HEK293 (cell line): ENCODE measurements at regions not wholly inside any gene's neighbourhood (a gene's known extent, or its start where the extent isn't known, plus 50 kb on each side); places are given as distances from the start of the nearest gene placed in this dataset.

Experiments used
- YY1 ChIP-seq: fragments of 450-650 bp; formaldehyde crosslinking; IDR thresholded peaks from 2 replicates; pipeline ENCODE4 v1.5.1; 2018; ENCODE audit warnings: missing biosample characterization, missing genetic modification characterization
- ZBTB17 ChIP-seq: fragments of 450-650 bp; formaldehyde crosslinking; IDR thresholded peaks from 2 replicates; pipeline ENCODE4 v1.5.1; 2016; ENCODE audit warnings: missing biosample characterization, missing genetic modification characterization
- ZBTB21 ChIP-seq: fragments of 450-650 bp; formaldehyde crosslinking; IDR thresholded peaks from 2 replicates; pipeline ENCODE4 v1.5.1; 2017; ENCODE audit warnings: missing biosample characterization, missing genetic modification characterization
- ZFP37 ChIP-seq: fragments of 450-650 bp; formaldehyde crosslinking; IDR thresholded peaks from 2 replicates; pipeline ENCODE4 v1.5.1; 2016; ENCODE audit warnings: missing biosample characterization, missing genetic modification characterization
- ZNF292 ChIP-seq: fragments of 450-650 bp; formaldehyde crosslinking; IDR thresholded peaks from 2 replicates; pipeline ENCODE4 v1.5.1; 2016; ENCODE audit warnings: low read depth, missing biosample characterization, missing genetic modification characterization, borderline replicate concordance
- ZNF830 ChIP-seq: fragments of 450-650 bp; IDR thresholded peaks from 2 replicates; pipeline ENCODE4 v1.5.0; 2018; ENCODE audit warnings: missing biosample characterization, missing genetic modification characterization, low read depth, mild to moderate bottlenecking, moderate library complexity
- TF ChIP-seq, protein P1 (sequence below): fragments of 450-650 bp; formaldehyde crosslinking; IDR thresholded peaks from 2 replicates; pipeline ENCODE4 v1.5.1; 2016; ENCODE audit warnings: missing biosample characterization, missing genetic modification characterization
- TF ChIP-seq, protein P2 (sequence below): fragments of 450-650 bp; formaldehyde crosslinking; IDR thresholded peaks from 2 replicates; pipeline ENCODE4 v1.5.1; 2017; ENCODE audit warnings: missing biosample characterization, missing genetic modification characterization
- TF ChIP-seq, protein P3 (sequence below): IDR thresholded peaks from 2 replicates; pipeline ENCODE4 v1.6.1; 2011; ENCODE audit warnings: mild to moderate bottlenecking, low read depth, low read length, borderline replicate concordance

DNA sequence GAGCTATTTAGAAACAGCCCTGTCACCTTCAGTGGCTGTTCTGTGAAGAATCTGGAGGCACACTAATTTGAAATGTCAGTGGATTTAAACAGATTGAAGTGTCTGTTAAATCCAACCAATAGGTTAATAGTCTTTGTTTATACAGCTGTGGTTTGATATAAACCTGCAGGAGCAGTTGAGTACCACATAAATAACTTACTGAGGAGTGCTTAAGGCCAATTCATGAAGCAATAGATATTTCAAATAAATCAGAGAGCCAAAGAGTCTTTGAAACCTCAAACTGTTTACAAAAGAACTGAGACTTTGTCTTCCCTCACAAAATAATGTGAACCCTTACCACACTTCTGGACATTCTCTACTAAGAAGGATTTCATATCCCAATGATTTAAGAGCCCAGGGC lies 111.9 kb downstream of the FEM1C start:
- TF ChIP-seq, protein P1, sequence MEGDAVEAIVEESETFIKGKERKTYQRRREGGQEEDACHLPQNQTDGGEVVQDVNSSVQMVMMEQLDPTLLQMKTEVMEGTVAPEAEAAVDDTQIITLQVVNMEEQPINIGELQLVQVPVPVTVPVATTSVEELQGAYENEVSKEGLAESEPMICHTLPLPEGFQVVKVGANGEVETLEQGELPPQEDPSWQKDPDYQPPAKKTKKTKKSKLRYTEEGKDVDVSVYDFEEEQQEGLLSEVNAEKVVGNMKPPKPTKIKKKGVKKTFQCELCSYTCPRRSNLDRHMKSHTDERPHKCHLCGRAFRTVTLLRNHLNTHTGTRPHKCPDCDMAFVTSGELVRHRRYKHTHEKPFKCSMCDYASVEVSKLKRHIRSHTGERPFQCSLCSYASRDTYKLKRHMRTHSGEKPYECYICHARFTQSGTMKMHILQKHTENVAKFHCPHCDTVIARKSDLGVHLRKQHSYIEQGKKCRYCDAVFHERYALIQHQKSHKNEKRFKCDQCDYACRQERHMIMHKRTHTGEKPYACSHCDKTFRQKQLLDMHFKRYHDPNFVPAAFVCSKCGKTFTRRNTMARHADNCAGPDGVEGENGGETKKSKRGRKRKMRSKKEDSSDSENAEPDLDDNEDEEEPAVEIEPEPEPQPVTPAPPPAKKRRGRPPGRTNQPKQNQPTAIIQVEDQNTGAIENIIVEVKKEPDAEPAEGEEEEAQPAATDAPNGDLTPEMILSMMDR (tag by site-specific recombination), result no peak
- TF ChIP-seq ZBTB17 (tag by site-specific recombination) (no peak), ZNF830 (tag by site-specific recombination) (no peak), ZBTB21 (no peak), ZNF292 (tag by site-specific recombination) (no peak), YY1 (tag by site-specific recombination) (no peak), ZFP37 (tag by site-specific recombination) (no peak)
- TF ChIP-seq, protein P2, sequence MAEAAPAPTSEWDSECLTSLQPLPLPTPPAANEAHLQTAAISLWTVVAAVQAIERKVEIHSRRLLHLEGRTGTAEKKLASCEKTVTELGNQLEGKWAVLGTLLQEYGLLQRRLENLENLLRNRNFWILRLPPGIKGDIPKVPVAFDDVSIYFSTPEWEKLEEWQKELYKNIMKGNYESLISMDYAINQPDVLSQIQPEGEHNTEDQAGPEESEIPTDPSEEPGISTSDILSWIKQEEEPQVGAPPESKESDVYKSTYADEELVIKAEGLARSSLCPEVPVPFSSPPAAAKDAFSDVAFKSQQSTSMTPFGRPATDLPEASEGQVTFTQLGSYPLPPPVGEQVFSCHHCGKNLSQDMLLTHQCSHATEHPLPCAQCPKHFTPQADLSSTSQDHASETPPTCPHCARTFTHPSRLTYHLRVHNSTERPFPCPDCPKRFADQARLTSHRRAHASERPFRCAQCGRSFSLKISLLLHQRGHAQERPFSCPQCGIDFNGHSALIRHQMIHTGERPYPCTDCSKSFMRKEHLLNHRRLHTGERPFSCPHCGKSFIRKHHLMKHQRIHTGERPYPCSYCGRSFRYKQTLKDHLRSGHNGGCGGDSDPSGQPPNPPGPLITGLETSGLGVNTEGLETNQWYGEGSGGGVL, result no peak
- TF ChIP-seq, protein P3, sequence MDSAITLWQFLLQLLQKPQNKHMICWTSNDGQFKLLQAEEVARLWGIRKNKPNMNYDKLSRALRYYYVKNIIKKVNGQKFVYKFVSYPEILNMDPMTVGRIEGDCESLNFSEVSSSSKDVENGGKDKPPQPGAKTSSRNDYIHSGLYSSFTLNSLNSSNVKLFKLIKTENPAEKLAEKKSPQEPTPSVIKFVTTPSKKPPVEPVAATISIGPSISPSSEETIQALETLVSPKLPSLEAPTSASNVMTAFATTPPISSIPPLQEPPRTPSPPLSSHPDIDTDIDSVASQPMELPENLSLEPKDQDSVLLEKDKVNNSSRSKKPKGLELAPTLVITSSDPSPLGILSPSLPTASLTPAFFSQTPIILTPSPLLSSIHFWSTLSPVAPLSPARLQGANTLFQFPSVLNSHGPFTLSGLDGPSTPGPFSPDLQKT, result no peak
